IMR-90 (cell line): ENCODE measurements at regions not wholly inside any gene's neighbourhood (a gene's known extent, or its start where the extent isn't known, plus 50 kb on each side); places are given as distances from the start of the nearest gene placed in this dataset.

ENCODE experiments used
- TF ChIP-seq, protein P1 (sequence below): fragments of 150-350 bp; IDR thresholded peaks from 2 replicates; pipeline ENCODE4 v1.6.1; 2017; ENCODE audit warnings: mild to moderate bottlenecking, antibody characterized with exemption, low read length, low read depth
- TF ChIP-seq, protein P2 (sequence below): conservative IDR thresholded peaks from 2 replicates; pipeline ENCODE4 v1.5.1; 2012; ENCODE audit warnings: mild to moderate bottlenecking, low read depth, low read length, improper control_type of control experiment

GRCh38 chr9:119945686-119946085 lies 576.5 kb upstream of the BRINP1 start:
- TF ChIP-seq, protein P1, sequence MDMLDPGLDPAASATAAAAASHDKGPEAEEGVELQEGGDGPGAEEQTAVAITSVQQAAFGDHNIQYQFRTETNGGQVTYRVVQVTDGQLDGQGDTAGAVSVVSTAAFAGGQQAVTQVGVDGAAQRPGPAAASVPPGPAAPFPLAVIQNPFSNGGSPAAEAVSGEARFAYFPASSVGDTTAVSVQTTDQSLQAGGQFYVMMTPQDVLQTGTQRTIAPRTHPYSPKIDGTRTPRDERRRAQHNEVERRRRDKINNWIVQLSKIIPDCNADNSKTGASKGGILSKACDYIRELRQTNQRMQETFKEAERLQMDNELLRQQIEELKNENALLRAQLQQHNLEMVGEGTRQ: no peak
- TF ChIP-seq, protein P2, sequence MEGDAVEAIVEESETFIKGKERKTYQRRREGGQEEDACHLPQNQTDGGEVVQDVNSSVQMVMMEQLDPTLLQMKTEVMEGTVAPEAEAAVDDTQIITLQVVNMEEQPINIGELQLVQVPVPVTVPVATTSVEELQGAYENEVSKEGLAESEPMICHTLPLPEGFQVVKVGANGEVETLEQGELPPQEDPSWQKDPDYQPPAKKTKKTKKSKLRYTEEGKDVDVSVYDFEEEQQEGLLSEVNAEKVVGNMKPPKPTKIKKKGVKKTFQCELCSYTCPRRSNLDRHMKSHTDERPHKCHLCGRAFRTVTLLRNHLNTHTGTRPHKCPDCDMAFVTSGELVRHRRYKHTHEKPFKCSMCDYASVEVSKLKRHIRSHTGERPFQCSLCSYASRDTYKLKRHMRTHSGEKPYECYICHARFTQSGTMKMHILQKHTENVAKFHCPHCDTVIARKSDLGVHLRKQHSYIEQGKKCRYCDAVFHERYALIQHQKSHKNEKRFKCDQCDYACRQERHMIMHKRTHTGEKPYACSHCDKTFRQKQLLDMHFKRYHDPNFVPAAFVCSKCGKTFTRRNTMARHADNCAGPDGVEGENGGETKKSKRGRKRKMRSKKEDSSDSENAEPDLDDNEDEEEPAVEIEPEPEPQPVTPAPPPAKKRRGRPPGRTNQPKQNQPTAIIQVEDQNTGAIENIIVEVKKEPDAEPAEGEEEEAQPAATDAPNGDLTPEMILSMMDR: no peak
